ENCODE measurements at regions not wholly inside any gene's neighbourhood (a gene's known extent, or its start where the extent isn't known, plus 50 kb on each side); places are given as distances from the start of the nearest gene placed in this dataset.

DNA sequence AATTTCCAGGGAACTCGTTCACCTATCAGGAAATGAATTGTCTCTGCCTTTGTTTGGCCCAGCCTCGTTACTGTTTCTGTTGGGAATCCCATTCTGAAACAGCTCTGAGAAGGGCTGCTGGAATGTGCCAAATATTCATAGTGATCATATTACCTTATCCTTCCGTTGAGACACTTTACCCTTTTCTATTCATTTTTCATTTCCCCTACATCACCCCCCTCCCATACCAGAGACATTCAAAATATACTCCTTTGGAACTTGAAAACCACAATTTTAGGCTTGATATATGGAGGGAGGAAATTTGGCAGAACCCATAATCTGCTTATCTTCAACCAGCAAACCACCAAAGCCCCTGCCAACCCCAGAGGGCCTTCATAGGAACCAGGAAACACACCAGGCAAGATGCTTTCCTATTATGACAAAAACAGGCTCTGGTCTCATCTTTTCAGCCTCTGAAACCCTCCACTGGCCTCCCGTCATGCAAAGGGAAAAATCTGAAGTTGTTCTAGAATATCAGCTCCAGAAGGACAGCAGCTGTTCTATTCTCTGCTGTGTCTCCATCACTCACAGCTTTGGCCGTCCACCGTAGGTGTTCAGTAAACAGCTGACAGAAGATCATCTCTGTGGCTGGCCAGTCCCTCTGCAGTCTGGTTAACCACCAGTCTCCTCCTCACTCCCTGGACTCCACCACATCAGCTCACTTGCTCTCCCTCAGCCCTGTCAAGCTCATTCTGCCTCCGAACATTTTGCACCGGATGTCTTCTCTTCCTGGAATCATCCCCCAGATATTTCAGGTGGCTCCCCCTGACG, 217.2 kb upstream of the WWC1 start:
- Histone ChIP-seq H3K27me3 (replicated peaks in 1 of 7) (no peaks in the 10 kb centered on the region), H3K4me1 (no peaks in the 10 kb centered on the region), H3K9me3 (peaks cover 0 to 9% (median 0%) of the 10 kb centered on the region in 8 donors), H3K27ac (no peak overlapping the region), H3K36me3 (no peaks in the 10 kb centered on the region), H3K4me3 (no peak overlapping the region)
- no peak for DNase-seq
- TF ChIP-seq POLR2A (IDR thresholded peaks at IDR 0.05) (no peak), POLR2AphosphoS5 (IDR thresholded peaks at IDR 0.05) (no peak)
- TF ChIP-seq, protein P1, sequence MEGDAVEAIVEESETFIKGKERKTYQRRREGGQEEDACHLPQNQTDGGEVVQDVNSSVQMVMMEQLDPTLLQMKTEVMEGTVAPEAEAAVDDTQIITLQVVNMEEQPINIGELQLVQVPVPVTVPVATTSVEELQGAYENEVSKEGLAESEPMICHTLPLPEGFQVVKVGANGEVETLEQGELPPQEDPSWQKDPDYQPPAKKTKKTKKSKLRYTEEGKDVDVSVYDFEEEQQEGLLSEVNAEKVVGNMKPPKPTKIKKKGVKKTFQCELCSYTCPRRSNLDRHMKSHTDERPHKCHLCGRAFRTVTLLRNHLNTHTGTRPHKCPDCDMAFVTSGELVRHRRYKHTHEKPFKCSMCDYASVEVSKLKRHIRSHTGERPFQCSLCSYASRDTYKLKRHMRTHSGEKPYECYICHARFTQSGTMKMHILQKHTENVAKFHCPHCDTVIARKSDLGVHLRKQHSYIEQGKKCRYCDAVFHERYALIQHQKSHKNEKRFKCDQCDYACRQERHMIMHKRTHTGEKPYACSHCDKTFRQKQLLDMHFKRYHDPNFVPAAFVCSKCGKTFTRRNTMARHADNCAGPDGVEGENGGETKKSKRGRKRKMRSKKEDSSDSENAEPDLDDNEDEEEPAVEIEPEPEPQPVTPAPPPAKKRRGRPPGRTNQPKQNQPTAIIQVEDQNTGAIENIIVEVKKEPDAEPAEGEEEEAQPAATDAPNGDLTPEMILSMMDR (IDR thresholded peaks at IDR 0.05 in 8 of 11, conservative IDR thresholded peaks at IDR 0.05 in 3 of 11) = no peak
- 12 to 22% (median 18%) methylated on average over 9 of the region's 9 CpGs for WGBS, 5 donors
- intact Hi-C loops (cut with DNase I; ENCODE audit: low total_unique reads) = no loop called here

DNA sequence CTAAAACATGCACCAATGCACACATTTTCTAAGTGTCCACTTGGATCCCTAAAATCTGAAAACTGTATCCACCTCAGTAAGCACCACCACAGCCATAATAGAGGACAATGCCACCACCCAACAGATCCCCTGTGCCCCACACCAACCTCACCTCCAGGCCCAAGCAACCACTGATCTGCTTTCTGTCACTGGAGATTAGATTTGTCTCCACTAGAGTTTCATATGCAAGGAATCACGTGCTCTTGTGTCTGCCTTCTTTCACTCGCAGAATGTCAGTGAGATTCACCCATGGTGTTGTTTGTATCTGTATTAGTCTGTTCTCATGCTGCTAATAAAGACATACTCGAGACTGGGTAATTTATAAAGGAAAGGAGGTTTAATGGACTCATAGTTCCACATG, 216.1 kb upstream of the WWC1 start:
- no peaks in the 10 kb centered on the region for H3K27me3 ChIP-seq (replicated peaks in 1 of 7)
- no peaks in the 10 kb centered on the region for H3K4me1 ChIP-seq
- no peak for TF ChIP-seq POLR2AphosphoS5 (IDR thresholded peaks at IDR 0.05)
- no peak for TF ChIP-seq POLR2A (IDR thresholded peaks at IDR 0.05)
- TF ChIP-seq, protein P1 (IDR thresholded peaks at IDR 0.05 in 8 of 11, conservative IDR thresholded peaks at IDR 0.05 in 3 of 11) = no peak
- no peaks in the 10 kb centered on the region for H3K36me3 ChIP-seq
- peaks cover 0 to 9% (median 0%) of the 10 kb centered on the region in 8 donors for H3K9me3 ChIP-seq
- 77 to 90% (median 87%) methylated on average over 3 of the region's 3 CpGs for WGBS, 5 donors
- H3K4me3 ChIP-seq = no peak overlapping the region
- no peak overlapping the region for H3K27ac ChIP-seq
- no peak for DNase-seq
- intact Hi-C loops (cut with DNase I; ENCODE audit: low total_unique reads) = no loop called here

DNA sequence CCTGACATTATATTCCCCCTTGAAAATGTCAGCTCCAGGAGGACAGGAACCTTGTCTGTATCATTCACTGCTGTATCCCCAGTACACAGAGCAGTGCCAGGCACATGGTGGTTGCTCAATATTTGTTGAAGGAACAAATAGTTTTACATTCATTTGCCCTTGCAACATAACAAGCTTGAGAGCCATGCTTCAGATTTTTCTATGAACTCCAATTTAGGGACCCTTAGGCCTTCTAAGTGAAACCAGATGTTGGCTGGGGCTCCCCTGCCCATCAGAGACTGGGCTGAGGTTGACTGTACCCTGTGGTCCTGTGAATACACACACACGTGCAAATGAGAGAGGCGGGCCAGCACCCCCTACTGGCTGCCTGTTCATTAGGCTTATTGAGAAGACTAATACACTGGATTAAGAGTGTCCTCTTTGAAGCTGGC, 214.9 kb upstream of the WWC1 start:
- 49 to 63% (median 61%) methylated on average over 2 of the region's 2 CpGs for WGBS, 5 donors
- no peak for DNase-seq

More for the DNA sequence above, 214.9 kb upstream of the WWC1 start:
- intact Hi-C loops (cut with DNase I; ENCODE audit: low total_unique reads) = no loop called here
- H3K4me1 ChIP-seq = no peaks in the 10 kb centered on the region
- H3K36me3 ChIP-seq = no peaks in the 10 kb centered on the region
- no peak overlapping the region for H3K27ac ChIP-seq
- peaks cover 0 to 9% (median 0%) of the 10 kb centered on the region in 8 donors for H3K9me3 ChIP-seq
- no peak overlapping the region for H3K4me3 ChIP-seq
- TF ChIP-seq, protein P1 (IDR thresholded peaks at IDR 0.05 in 8 of 11, conservative IDR thresholded peaks at IDR 0.05 in 3 of 11) = no peak
- no peak for TF ChIP-seq POLR2AphosphoS5 (IDR thresholded peaks at IDR 0.05)
- no peak for TF ChIP-seq POLR2A (IDR thresholded peaks at IDR 0.05)
- no peaks in the 10 kb centered on the region for H3K27me3 ChIP-seq (replicated peaks in 1 of 7)
